Natural killer cell (primary cell): ENCODE measurements at regions not wholly inside any gene's neighbourhood (a gene's known extent, or its start where the extent isn't known, plus 50 kb on each side); places are given as distances from the start of the nearest gene placed in this dataset.

Source experiments
- ATAC-seq, 3 donors: fragments of 150-1000 bp in 2 of 3; fragments of 200-7000 bp in 1 of 3; cut with Tn5 transposase; 1 replicate in 1 of 3; 2 replicates in 2 of 3; pipeline ENCODE4 v1.10.0; 2021; ENCODE audit warnings: mild to moderate bottlenecking in 2 of 3, moderate library complexity in 2 of 3
- DNase-seq, 2 donors: peaks; one replicate each; pipeline versions ENCODE4 v3.0.0 to v3.0.0-alpha.2; 2013 to 2021; ENCODE audit warnings: mixed read lengths in 1 of 2
- H3K27ac ChIP-seq: one replicate; pipeline ENCODE4 v1.5.1; 2013; ENCODE audit warnings: mild to moderate bottlenecking, low read length
- H3K27me3 ChIP-seq: one replicate; pipeline ENCODE4 v1.6.1; 2013; ENCODE audit warnings: low read length; ENCODE audit not compliant: control insufficient read depth, insufficient read depth
- H3K36me3 ChIP-seq: one replicate; pipeline ENCODE4 v1.6.1; 2013; ENCODE audit warnings: low read length; ENCODE audit not compliant: control insufficient read depth, insufficient read depth
- H3K4me1 ChIP-seq: one replicate; pipeline ENCODE4 v1.6.1; 2013; ENCODE audit warnings: low read length; ENCODE audit not compliant: control insufficient read depth, insufficient read depth
- H3K4me3 ChIP-seq: one replicate; pipeline ENCODE4 v1.5.1; 2013; ENCODE audit warnings: low read length
- H3K9me3 ChIP-seq: one replicate; pipeline ENCODE4 v1.6.1; 2013; ENCODE audit warnings: low read length; ENCODE audit not compliant: control insufficient read depth, insufficient read depth
- H3K27ac Mint-ChIP-seq, 2 donors: one replicate each; pipeline ENCODE4 v1.8.0; 2022; ENCODE audit warnings: mild to moderate bottlenecking in 2 of 2, mixed read lengths in 2 of 2, moderate library complexity in 1 of 2
- H3K27me3 Mint-ChIP-seq, 2 donors: one replicate each; pipeline ENCODE4 v1.8.0; 2022; ENCODE audit warnings: low read depth in 2 of 2, mixed read lengths in 2 of 2
- H3K36me3 Mint-ChIP-seq: one replicate; pipeline ENCODE4 v1.8.0; 2022; ENCODE audit warnings: mixed read lengths
- H3K4me1 Mint-ChIP-seq, 2 donors: one replicate each; pipeline ENCODE4 v1.8.0; 2022; ENCODE audit warnings: mixed read lengths in 2 of 2
- H3K4me3 Mint-ChIP-seq: one replicate; pipeline ENCODE4 v1.8.0; 2022; ENCODE audit warnings: mild to moderate bottlenecking, moderate library complexity, mixed read lengths
- H3K9me3 Mint-ChIP-seq, 2 donors: one replicate each; pipeline ENCODE4 v1.8.0; 2022; ENCODE audit warnings: mixed read lengths in 2 of 2
- CTCF ChIP-seq: fragments of 200-600 bp; IDR thresholded peaks from one replicate; pipeline ENCODE4 v1.8.0; 2022; ENCODE audit warnings: antibody characterized with exemption
- WGBS: methylation state at CpG from one replicate; pipeline ENCODE4 v1.1.7; 2013; ENCODE audit warnings: missing lambda C conversion rate; ENCODE audit not compliant: insufficient coverage; 5-methylcytosine and 5-hydroxymethylcytosine counted together
- intact Hi-C: fragments of 100-400 bp; cut with micrococcal nuclease; formaldehyde crosslinking; loops from one replicate; pipeline ENCODE4 v1.14.2; 2022

- Mint-ChIP-seq H3K36me3 (no peaks in the 10 kb centered on the region), H3K4me3 (no peak overlapping the region), H3K27me3 (no peaks in the 10 kb centered on the region), H3K4me1 (no peaks in the 10 kb centered on the region), H3K9me3 (peaks cover 3 to 4% of the 10 kb centered on the region in 2 donors), H3K27ac (no peak overlapping the region)
- H3K36me3 ChIP-seq = no peaks in the 10 kb centered on the region
- no peaks in the 10 kb centered on the region for H3K9me3 ChIP-seq
- no peak overlapping the region for H3K27ac ChIP-seq
- H3K4me3 ChIP-seq = no peak overlapping the region
- 83% methylated on average over 1 of the region's 4 CpGs for WGBS
- DNase-seq (no peak), ATAC-seq (no peak)
- no peak for TF ChIP-seq CTCF
- intact Hi-C loops = no loop called here
- no peaks in the 10 kb centered on the region for H3K27me3 ChIP-seq
- no peaks in the 10 kb centered on the region for H3K4me1 ChIP-seq
These were observed 941.9 kb upstream of the SLC10A2 start for GRCh38 chr13:104008075-104008474.

GRCh38 chr13:104006625-104007075 is 940.4 kb upstream of the SLC10A2 start:
- H3K36me3 ChIP-seq = no peaks in the 10 kb centered on the region
- no peaks in the 10 kb centered on the region for H3K4me1 Mint-ChIP-seq
- DNase-seq (no peak), ATAC-seq (no peak)
- no peak overlapping the region for H3K4me3 ChIP-seq
- intact Hi-C loops = no loop called here
- no peaks in the 10 kb centered on the region for H3K27me3 Mint-ChIP-seq
- no peak overlapping the region for H3K27ac ChIP-seq
- no peak overlapping the region for H3K4me3 Mint-ChIP-seq
- no peaks in the 10 kb centered on the region for H3K36me3 Mint-ChIP-seq
- H3K9me3 ChIP-seq = peaks cover 3% of the 10 kb centered on the region
- H3K9me3 Mint-ChIP-seq = peaks cover under 1 to 2% of the 10 kb centered on the region in 2 donors
- WGBS = 79% methylated on average over 9 of the region's 9 CpGs
- TF ChIP-seq CTCF = no peak
- no peaks in the 10 kb centered on the region for H3K4me1 ChIP-seq
- H3K27me3 ChIP-seq = no peaks in the 10 kb centered on the region
- H3K27ac Mint-ChIP-seq = no peak overlapping the region

- Histone ChIP-seq H3K4me3 (no peak overlapping the region), H3K9me3 (peaks cover 3% of the 10 kb centered on the region), H3K4me1 (no peaks in the 10 kb centered on the region), H3K27me3 (no peaks in the 10 kb centered on the region), H3K27ac (no peak overlapping the region), H3K36me3 (no peaks in the 10 kb centered on the region)
- ATAC-seq = no peak
- intact Hi-C loops = no loop called here
- Mint-ChIP-seq H3K4me1 (no peaks in the 10 kb centered on the region), H3K36me3 (no peaks in the 10 kb centered on the region), H3K4me3 (no peak overlapping the region), H3K27ac (no peak overlapping the region), H3K9me3 (peaks cover 2 to 4% of the 10 kb centered on the region in 2 donors), H3K27me3 (no peaks in the 10 kb centered on the region)
- TF ChIP-seq CTCF = no peak
- no peak for DNase-seq
- no CpG with 5 or more reads among the region's 1 CpG for WGBS
These were observed 938.4 kb upstream of the SLC10A2 start for GRCh38 chr13:104004572-104004971.

GRCh38 chr13:104002216-104002615 is 936.0 kb upstream of the SLC10A2 start:
- DNase-seq = no peak
- TF ChIP-seq CTCF = no peak
- Histone ChIP-seq H3K4me3 (no peak overlapping the region), H3K9me3 (peaks cover 3% of the 10 kb centered on the region), H3K36me3 (no peaks in the 10 kb centered on the region), H3K27me3 (no peaks in the 10 kb centered on the region), H3K27ac (no peak overlapping the region), H3K4me1 (no peaks in the 10 kb centered on the region)
- H3K27me3 Mint-ChIP-seq = no peaks in the 10 kb centered on the region
- peaks cover 0 to 4% of the 10 kb centered on the region in 2 donors for H3K9me3 Mint-ChIP-seq
- no peaks in the 10 kb centered on the region for H3K36me3 Mint-ChIP-seq
- intact Hi-C loops = no loop called here
- 73% methylated on average over 1 of the region's 1 CpG for WGBS
- no peak overlapping the region for H3K4me3 Mint-ChIP-seq
- no peak overlapping the region for H3K27ac Mint-ChIP-seq
- no peak for ATAC-seq
- no peaks in the 10 kb centered on the region for H3K4me1 Mint-ChIP-seq
